Stomach (tissue), 8 donors: ENCODE measurements at regions not wholly inside any gene's neighbourhood (a gene's known extent, or its start where the extent isn't known, plus 50 kb on each side); places are given as distances from the start of the nearest gene placed in this dataset.

ENCODE experiments used
- DNase-seq, 2 donors: peaks; one replicate each; pipeline versions ENCODE4 v3.0.0 to v3.0.0-alpha.2; 2013 to 2019
- H3K27ac ChIP-seq, 5 donors: fragments of 200-600 bp in 4 of 5; sonication (generic) in 4 of 5; one replicate each; pipeline ENCODE4 v1.5.1; 2013 to 2019; ENCODE audit warnings: mild to moderate bottlenecking in 1 of 5, moderate library complexity in 1 of 5
- H3K27me3 ChIP-seq, 3 donors: fragments of 200-600 bp; sonication (generic); one replicate each; pipeline ENCODE4 v1.5.1; 2017 to 2019; ENCODE audit warnings: mixed run types in 1 of 3
- H3K36me3 ChIP-seq, 4 donors: fragments of 200-600 bp; sonication (generic); 1 replicate in 3 of 4; 2 replicates in 1 of 4; pipeline ENCODE4 v1.5.1; 2016 to 2019
- H3K4me1 ChIP-seq, 4 donors: fragments of 200-600 bp; sonication (generic); one replicate each; pipeline ENCODE4 v1.5.1; 2016 to 2019
- H3K4me3 ChIP-seq, 4 donors: fragments of 200-600 bp; sonication (generic) in 3 of 4; one replicate each; pipeline ENCODE4 v1.5.1; 2016 to 2019; ENCODE audit warnings: mild to moderate bottlenecking in 1 of 4
- H3K9me3 ChIP-seq, 4 donors: fragments of 200-600 bp; sonication (generic); one replicate each; pipeline ENCODE4 v1.5.1; 2016 to 2019
- EP300 ChIP-seq: sonication (generic); formaldehyde crosslinking; IDR thresholded peaks from one replicate; pipeline ENCODE4 v1.6.1; 2017; ENCODE audit warnings: antibody characterized with exemption
- POLR2A ChIP-seq, 4 donors: fragments of 450-650 bp; IDR thresholded peaks; one replicate each; pipeline ENCODE4 v1.6.1; 2016; ENCODE audit warnings: antibody characterized with exemption in 4 of 4, control low read depth in 2 of 4, mild to moderate bottlenecking in 1 of 4, moderate library complexity in 1 of 4
- POLR2AphosphoS5 ChIP-seq, 3 donors: sonication (generic); formaldehyde crosslinking; IDR thresholded peaks; one replicate each; pipeline ENCODE4 v1.6.1; 2016; ENCODE audit warnings: antibody characterized with exemption in 3 of 3
- WGBS, 5 donors: extraction: QIAGEN DNeasy Blood & Tissue Kit in 3 of 5; methylation state at CpG; one replicate each; pipeline versions ENCODE4 v1.1.5 to v1.1.7; 2013 to 2018; 5-methylcytosine and 5-hydroxymethylcytosine counted together
- intact Hi-C: fragments of 100-400 bp; cut with DNase I; formaldehyde crosslinking; loops from one replicate; pipeline ENCODE4 v1.15.1; 2023; ENCODE audit warnings: low total_unique reads
- TF ChIP-seq, protein P1 (sequence below), 7 experiments: fragments of 450-650 bp in 4 of 7; fragments of 200-600 bp in 3 of 7; sonication (generic) in 3 of 7; IDR thresholded peaks; one replicate each; pipeline ENCODE4 v1.5.1; 2016 to 2019; ENCODE audit warnings: antibody characterized with exemption in 7 of 7, control low read depth in 2 of 7, mild to moderate bottlenecking in 1 of 7
- donor health status: healthy with polysubstance abuse.
- donor health status: Bipolar disorder and iron deficiency.
- donor health status: healthy.

DNA sequence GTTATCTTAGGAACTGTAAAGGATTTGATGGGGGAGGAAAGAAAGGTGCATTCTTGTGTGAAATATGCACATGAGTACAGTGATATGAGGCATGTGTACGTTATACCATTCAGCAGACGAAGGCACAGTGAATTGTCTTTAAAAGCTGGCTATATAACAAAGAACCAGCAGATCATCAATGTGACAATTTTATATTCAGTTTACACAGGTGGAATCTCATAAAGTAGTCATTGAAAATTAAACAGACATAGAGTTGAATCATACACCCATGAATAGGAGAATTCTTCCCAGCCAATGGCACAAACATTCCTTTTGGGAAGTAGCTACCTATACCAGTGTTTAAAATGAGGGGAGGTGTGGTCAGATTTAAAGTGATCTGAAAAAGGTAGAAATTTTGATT is 470.3 kb downstream of the DSC3 start:
- Histone ChIP-seq H3K27me3 (no peaks in the 10 kb centered on the region), H3K4me1 (no peaks in the 10 kb centered on the region), H3K9me3 (no peaks in the 10 kb centered on the region), H3K36me3 (no peaks in the 10 kb centered on the region), H3K4me3 (no peak overlapping the region), H3K27ac (no peak overlapping the region)
- intact Hi-C loops, result no loop called here
- WGBS, 5 donors, result 76 to 93% (median 80%) methylated on average over 2 of the region's 2 CpGs
- TF ChIP-seq, protein P1, sequence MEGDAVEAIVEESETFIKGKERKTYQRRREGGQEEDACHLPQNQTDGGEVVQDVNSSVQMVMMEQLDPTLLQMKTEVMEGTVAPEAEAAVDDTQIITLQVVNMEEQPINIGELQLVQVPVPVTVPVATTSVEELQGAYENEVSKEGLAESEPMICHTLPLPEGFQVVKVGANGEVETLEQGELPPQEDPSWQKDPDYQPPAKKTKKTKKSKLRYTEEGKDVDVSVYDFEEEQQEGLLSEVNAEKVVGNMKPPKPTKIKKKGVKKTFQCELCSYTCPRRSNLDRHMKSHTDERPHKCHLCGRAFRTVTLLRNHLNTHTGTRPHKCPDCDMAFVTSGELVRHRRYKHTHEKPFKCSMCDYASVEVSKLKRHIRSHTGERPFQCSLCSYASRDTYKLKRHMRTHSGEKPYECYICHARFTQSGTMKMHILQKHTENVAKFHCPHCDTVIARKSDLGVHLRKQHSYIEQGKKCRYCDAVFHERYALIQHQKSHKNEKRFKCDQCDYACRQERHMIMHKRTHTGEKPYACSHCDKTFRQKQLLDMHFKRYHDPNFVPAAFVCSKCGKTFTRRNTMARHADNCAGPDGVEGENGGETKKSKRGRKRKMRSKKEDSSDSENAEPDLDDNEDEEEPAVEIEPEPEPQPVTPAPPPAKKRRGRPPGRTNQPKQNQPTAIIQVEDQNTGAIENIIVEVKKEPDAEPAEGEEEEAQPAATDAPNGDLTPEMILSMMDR (IDR thresholded peaks at IDR 0.05), result no peak
- TF ChIP-seq EP300 (no peak), POLR2A (IDR thresholded peaks at IDR 0.05) (no peak), POLR2AphosphoS5 (IDR thresholded peaks at IDR 0.05) (no peak)
- DNase-seq, result no peak

DNA sequence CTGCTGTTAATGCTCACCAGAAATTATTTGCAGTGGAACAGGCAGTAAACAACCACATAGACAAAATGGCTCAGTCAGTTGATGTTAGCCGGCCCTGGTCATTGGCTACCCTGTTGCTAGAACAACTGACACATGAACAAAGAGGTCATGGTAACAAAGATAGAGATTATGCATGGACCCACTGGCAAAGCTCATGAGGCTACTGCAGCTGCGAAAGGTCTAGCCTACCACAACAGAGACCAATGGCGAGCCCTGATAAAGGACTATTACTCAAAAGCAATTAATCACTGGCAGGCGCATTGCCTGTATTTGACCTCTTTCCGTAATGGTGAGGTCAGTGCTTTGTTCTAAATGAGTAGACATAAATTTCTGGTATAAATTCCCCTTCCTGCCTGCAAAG is 474.2 kb downstream of the DSC3 start:
- 65 to 85% (median 76%) methylated on average over 5 of the region's 5 CpGs for WGBS, 5 donors
- intact Hi-C loops, result no loop called here
- no peak for DNase-seq

DNA sequence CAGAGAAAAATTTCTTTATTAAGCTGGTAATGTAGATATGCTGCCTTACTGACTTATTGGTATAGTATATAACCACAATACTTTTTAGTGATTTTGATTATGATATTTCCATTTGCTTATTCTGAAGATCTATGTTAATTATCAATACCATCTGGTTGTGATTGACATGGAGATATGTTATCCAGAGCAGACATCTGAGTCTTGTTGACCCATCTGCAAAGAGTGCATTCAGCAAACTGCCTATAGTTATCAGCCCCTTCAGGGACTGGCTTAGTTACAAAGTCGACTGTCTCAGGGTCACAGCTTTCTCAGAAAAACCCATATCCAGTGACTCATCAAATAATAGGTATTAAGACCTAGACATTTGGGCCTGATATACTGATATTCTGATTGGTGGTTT is 475.7 kb downstream of the DSC3 start:
- intact Hi-C loops, result no loop called here
- TF ChIP-seq POLR2AphosphoS5 (IDR thresholded peaks at IDR 0.05), result no peak
- Histone ChIP-seq H3K4me3 (no peak overlapping the region), H3K27me3 (no peaks in the 10 kb centered on the region), H3K36me3 (no peaks in the 10 kb centered on the region), H3K4me1 (no peaks in the 10 kb centered on the region), H3K27ac (no peak overlapping the region), H3K9me3 (no peaks in the 10 kb centered on the region)
- DNase-seq, result no peak
- 43 to 67% (median 58%) methylated on average over 1 of the region's 1 CpG for WGBS, 5 donors

More for the DNA sequence above, 474.2 kb downstream of the DSC3 start:
- H3K36me3 ChIP-seq, result no peaks in the 10 kb centered on the region
- no peak overlapping the region for H3K4me3 ChIP-seq
- TF ChIP-seq POLR2AphosphoS5 (IDR thresholded peaks at IDR 0.05), result no peak
- TF ChIP-seq POLR2A (IDR thresholded peaks at IDR 0.05), result no peak
- TF ChIP-seq, protein P1 (IDR thresholded peaks at IDR 0.05), result no peak
- no peak for TF ChIP-seq EP300
- H3K27ac ChIP-seq, result no peak overlapping the region
- H3K4me1 ChIP-seq, result no peaks in the 10 kb centered on the region
- no peaks in the 10 kb centered on the region for H3K9me3 ChIP-seq
- no peaks in the 10 kb centered on the region for H3K27me3 ChIP-seq

DNA sequence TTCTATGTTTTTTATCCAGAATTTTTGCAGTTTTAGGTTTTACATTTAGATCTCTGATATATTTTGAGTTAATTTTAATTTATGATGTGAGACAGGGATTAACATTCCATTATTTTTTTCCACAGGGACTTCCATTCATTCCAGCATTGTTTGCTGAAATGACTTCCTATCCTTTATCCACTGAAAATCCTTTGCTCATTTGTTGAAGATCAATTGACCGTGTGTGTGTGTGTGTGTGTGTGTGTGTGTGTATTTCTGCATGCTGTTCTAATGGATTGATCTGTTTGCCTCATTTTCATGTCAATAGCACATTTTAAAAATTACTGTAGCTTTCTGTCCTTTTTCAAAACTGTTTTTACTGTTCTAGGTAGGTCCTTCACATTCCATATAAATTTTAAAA is 480.3 kb downstream of the DSC3 start:
- intact Hi-C loops, result no loop called here
- Histone ChIP-seq H3K27me3 (no peaks in the 10 kb centered on the region), H3K4me1 (no peaks in the 10 kb centered on the region), H3K4me3 (no peak overlapping the region), H3K9me3 (no peaks in the 10 kb centered on the region), H3K36me3 (no peaks in the 10 kb centered on the region), H3K27ac (no peak overlapping the region)
- DNase-seq, result no peak
- TF ChIP-seq POLR2AphosphoS5 (IDR thresholded peaks at IDR 0.05), result no peak
- TF ChIP-seq, protein P1 (IDR thresholded peaks at IDR 0.05), result no peak
- no peak for TF ChIP-seq EP300
- 21 to 47% (median 38%) methylated on average over 1 of the region's 1 CpG for WGBS, 5 donors

DNA sequence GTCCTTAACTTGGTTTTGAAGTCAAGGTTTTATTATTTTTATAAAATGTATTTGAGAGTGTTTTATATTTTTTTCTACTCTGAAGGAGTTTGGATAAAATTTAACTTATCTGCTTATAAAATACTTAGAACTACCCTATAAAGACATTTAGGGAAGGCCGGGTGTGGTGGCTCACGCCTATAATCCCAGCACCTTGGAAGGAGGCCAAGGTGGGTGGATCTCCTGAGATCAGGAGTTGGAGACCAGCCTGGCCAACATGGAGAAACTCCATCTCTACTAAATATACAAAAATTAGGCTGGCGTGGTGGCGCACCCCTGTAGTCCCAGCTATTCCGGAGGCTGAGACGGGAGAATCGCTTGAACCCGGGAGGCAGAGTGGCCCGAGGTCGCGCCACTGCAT is 486.4 kb downstream of the DSC3 start:
- Histone ChIP-seq H3K27ac (no peak overlapping the region), H3K36me3 (no peaks in the 10 kb centered on the region), H3K9me3 (no peaks in the 10 kb centered on the region), H3K4me1 (no peaks in the 10 kb centered on the region), H3K27me3 (no peaks in the 10 kb centered on the region), H3K4me3 (no peak overlapping the region)
- TF ChIP-seq EP300 (no peak), POLR2A (IDR thresholded peaks at IDR 0.05) (no peak), POLR2AphosphoS5 (IDR thresholded peaks at IDR 0.05) (no peak)
- TF ChIP-seq, protein P1 (IDR thresholded peaks at IDR 0.05), result no peak
- no peak for DNase-seq
- WGBS, 5 donors, result 85 to 90% (median 88%) methylated on average over 11 of the region's 11 CpGs
- intact Hi-C loops, result no loop called here
